Activated CD4-positive, alpha-beta T cell treated with anti-CD3 and anti-CD28 coated beads for 36 hours (primary cell): ENCODE measurements at regions not wholly inside any gene's neighbourhood (a gene's known extent, or its start where the extent isn't known, plus 50 kb on each side); places are given as distances from the start of the nearest gene placed in this dataset.
"Not testable (repeated sequence)": the region's sequence is repeated elsewhere in the genome, so short reads cannot be mapped to it uniquely, and the experiment has no call there.

Experiments
- ATAC-seq: fragments of 200-7000 bp; cut with Tn5 transposase; one replicate; pipeline ENCODE4 v1.10.0; 2021; ENCODE audit warnings: mild to moderate bottlenecking, moderate library complexity
- CTCF ChIA-PET: fragments of 350-600 bp; sonication (Branson Sonifier 250); formaldehyde crosslinking; loops from one replicate; lab custom pipeline; 2021; ENCODE audit warnings: antibody characterized with exemption; lab: Charles Lee
- POLR2A ChIA-PET: fragments of 350-600 bp; sonication (Branson Sonifier 250); formaldehyde crosslinking; loops from one replicate; lab custom pipeline; 2021; ENCODE audit warnings: antibody characterized with exemption, inconsistent platforms; lab: Charles Lee
- DNase-seq: peaks from one replicate; pipeline ENCODE4 v3.0.0-alpha.2; 2020
- H3K27ac Mint-ChIP-seq: one replicate; pipeline ENCODE4 v1.8.0; 2021; ENCODE audit warnings: mixed read lengths
- H3K27me3 Mint-ChIP-seq: one replicate; pipeline ENCODE4 v1.8.0; 2021; ENCODE audit warnings: mixed read lengths
- H3K36me3 Mint-ChIP-seq: one replicate; pipeline ENCODE4 v1.8.0; 2021; ENCODE audit warnings: low read depth, mixed read lengths
- H3K4me1 Mint-ChIP-seq: one replicate; pipeline ENCODE4 v1.8.0; 2021; ENCODE audit warnings: mixed read lengths
- H3K4me3 Mint-ChIP-seq: one replicate; pipeline ENCODE4 v1.8.0; 2021; ENCODE audit warnings: mild to moderate bottlenecking, moderate library complexity, mixed read lengths
- H3K9me3 Mint-ChIP-seq: one replicate; pipeline ENCODE4 v1.8.0; 2021; ENCODE audit warnings: low read depth, mixed read lengths
- intact Hi-C, 2 experiments: fragments of 100-400 bp; cut with DNase I in 1 of 2; cut with micrococcal nuclease in 1 of 2; formaldehyde crosslinking; loops; one replicate each; pipeline versions ENCODE4 v1.14.2 to v1.15.1; 2022 to 2024; cut with DNase I, micrococcal nuclease

DNA sequence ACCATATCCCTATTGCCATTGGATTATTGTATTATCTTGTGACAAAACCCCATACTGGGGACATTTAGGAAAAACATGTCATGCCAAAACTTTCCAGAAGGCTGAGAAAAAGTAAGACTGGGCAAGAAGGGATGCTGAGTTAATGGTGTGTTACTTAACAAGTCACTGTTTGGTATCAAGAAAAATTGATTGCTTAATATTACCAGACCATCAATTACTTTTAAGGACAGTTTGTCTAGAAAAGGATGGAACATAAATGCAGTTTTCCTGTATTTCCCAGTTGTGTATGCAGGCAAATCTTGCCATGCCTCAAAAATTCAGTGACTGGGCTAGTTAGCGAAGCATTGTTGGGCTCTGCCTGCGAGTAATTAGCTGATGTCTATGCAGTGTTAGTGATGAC lies 705.6 kb upstream of the MIR17HG start:
- H3K36me3 Mint-ChIP-seq, result no peaks in the 10 kb centered on the region
- ATAC-seq, result no peak
- peaks cover 7% of the 10 kb centered on the region for H3K9me3 Mint-ChIP-seq
- intact Hi-C loops, result no loop called here
- no peak overlapping the region for H3K4me3 Mint-ChIP-seq
- POLR2A ChIA-PET, result no interaction called here
- CTCF ChIA-PET, result no interaction called here
- no peaks in the 10 kb centered on the region for H3K27me3 Mint-ChIP-seq
- no peaks in the 10 kb centered on the region for H3K4me1 Mint-ChIP-seq
- no peak overlapping the region for H3K27ac Mint-ChIP-seq
- no peak for DNase-seq

DNA sequence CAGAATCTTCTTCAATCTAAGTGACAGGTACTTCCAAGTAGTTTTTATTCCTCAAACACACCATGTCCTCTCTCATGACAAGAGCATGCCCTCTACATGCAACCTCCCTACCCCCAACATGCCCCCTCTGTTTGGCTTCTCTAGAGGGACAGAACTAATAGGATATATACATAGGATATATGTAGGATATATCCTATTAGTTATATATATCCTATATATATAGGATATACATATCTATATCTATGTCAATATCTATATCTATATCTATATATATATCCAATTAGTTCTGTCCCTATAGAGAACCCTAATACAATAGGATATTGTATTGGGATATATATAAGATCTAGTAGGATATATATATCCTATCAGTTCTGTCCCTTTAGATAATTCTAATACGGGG lies 701.9 kb upstream of the MIR17HG start:
- intact Hi-C loops, result no loop called here
- H3K4me3 Mint-ChIP-seq, result no peak overlapping the region
- POLR2A ChIA-PET, result no interaction called here
- no peaks in the 10 kb centered on the region for H3K4me1 Mint-ChIP-seq
- peaks cover 7% of the 10 kb centered on the region for H3K9me3 Mint-ChIP-seq
- CTCF ChIA-PET, result no interaction called here
- no peak overlapping the region for H3K27ac Mint-ChIP-seq
- H3K36me3 Mint-ChIP-seq, result no peaks in the 10 kb centered on the region
- H3K27me3 Mint-ChIP-seq, result no peaks in the 10 kb centered on the region
- DNase-seq (no peak), ATAC-seq (no peak)

DNA sequence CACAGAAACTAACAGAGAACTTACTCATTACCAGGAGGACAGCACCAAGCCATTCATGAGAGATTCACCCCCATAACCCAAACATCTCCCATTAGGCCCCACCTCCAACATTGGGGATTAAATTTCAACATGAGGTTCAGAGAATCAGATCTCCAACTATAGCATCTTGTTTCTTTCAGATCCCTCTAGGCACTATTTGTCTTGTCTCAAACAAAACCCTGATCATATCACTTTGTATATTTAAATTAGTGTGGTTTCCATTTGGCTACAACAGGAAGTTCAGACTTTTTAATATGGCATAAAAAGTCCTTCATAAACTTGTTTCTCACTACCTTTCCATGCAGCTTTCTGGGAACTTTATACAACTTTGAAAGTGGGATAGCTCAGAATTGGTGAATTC lies 699.0 kb upstream of the MIR17HG start:
- ChIA-PET CTCF (no interaction called here), POLR2A (no interaction called here)
- H3K36me3 Mint-ChIP-seq, result peaks cover 3% of the 10 kb centered on the region
- no peaks in the 10 kb centered on the region for H3K27me3 Mint-ChIP-seq
- intact Hi-C loops, result no loop called here
- H3K27ac Mint-ChIP-seq, result no peak overlapping the region
- DNase-seq (no peak), ATAC-seq (no peak)
- no peaks in the 10 kb centered on the region for H3K4me1 Mint-ChIP-seq
- peaks cover 19% of the 10 kb centered on the region for H3K9me3 Mint-ChIP-seq
- H3K4me3 Mint-ChIP-seq, result no peak overlapping the region

DNA sequence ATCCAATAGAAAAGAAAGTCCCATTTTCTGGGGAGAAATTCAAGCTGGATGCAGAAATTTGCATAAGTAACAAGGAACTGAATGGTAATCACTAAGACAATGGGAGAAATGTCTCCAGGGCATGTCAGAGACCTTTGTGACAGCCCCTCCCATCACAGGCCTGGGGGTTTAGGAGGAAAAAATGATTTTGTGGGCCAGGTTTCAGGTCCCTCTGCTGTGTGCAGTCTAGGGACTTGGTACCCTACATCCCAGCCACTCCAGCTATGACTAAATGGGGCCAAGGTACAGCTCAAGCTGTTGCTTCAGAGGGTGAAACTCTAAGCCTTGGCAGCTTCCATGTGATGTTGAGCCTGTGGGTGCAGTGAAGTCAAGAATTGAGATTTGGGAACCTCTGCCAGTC lies 695.5 kb upstream of the MIR17HG start:
- Mint-ChIP-seq H3K36me3 (peaks cover 3% of the 10 kb centered on the region), H3K27me3 (no peaks in the 10 kb centered on the region), H3K4me3 (no peak overlapping the region), H3K4me1 (no peaks in the 10 kb centered on the region), H3K9me3 (peaks cover 15% of the 10 kb centered on the region), H3K27ac (no peak overlapping the region)
- ChIA-PET POLR2A (no interaction called here), CTCF (no interaction called here)
- intact Hi-C loops, result no loop called here
- no peak for DNase-seq
- ATAC-seq, result no peak

DNA sequence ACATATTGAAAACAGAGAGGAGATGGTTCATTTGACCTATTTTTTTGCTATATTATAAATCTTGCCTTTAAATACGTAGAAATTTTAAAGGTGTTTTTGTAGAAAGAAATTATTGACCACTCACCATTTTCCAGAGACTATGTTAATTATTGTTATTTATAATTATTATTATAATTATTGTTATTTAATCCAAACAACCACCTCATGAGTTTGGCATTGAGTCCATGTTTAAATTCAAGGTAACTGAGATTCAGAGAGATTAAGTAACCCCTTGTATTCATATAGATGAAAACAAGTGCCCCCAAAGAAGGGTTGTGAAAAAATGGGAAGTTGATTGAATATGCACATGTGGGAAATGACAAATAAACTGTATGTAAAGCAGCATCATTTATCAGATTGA lies 692.5 kb upstream of the MIR17HG start:
- no peaks in the 10 kb centered on the region for H3K27me3 Mint-ChIP-seq
- intact Hi-C loops, result no loop called here
- CTCF ChIA-PET, result no interaction called here
- POLR2A ChIA-PET, result no interaction called here
- H3K27ac Mint-ChIP-seq, result no peak overlapping the region
- H3K4me3 Mint-ChIP-seq, result no peak overlapping the region
- H3K4me1 Mint-ChIP-seq, result no peaks in the 10 kb centered on the region
- peaks cover 17% of the 10 kb centered on the region for H3K9me3 Mint-ChIP-seq
- H3K36me3 Mint-ChIP-seq, result peaks cover 3% of the 10 kb centered on the region
- DNase-seq, result no peak
- ATAC-seq, result no peak

DNA sequence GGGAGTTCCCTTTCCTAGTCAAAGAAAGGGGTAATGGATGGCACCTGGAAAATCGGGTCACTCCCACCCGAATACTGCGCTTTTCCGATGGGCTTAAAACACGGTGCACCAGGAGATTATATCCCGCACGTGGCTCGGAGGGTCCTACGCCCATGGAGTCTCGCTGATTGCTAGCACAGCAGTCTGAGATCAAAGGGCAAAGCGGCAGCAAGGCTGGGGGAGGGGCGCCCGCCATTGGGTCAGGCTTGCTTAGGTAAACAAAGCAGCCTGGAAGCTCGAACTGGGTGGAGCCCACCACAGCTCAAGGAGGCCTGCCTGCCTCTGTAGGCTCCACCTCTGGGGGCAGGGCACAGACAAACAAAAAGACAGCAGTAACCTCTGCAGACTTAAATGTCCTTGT lies 683.3 kb upstream of the MIR17HG start:
- H3K4me1 Mint-ChIP-seq, H3K27ac Mint-ChIP-seq, H3K27me3 Mint-ChIP-seq, H3K9me3 Mint-ChIP-seq, intact Hi-C loops, H3K4me3 Mint-ChIP-seq, CTCF ChIA-PET, POLR2A ChIA-PET, ATAC-seq, DNase-seq, H3K36me3 Mint-ChIP-seq: not testable (repeated sequence)

DNA sequence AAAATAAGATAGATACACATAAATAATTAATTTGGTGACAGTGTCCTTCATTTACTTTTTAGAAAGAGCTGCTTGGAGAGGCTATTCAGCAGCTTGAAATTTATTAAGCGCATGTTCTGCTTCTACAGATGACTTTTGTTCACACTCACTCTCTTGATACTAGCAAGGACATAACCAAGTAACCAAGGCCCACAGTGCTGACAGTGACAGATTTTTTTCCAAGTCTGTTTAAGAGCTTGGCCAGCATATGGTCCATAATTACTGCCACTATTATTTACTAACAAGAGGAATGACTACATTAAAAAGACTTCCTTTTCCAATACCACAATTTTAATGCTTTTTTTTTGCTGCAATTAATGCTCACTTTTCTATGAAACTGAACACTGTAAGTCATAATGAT lies 673.7 kb upstream of the MIR17HG start:
- ChIA-PET POLR2A (no interaction called here), CTCF (no interaction called here)
- Mint-ChIP-seq H3K36me3 (no peaks in the 10 kb centered on the region), H3K9me3 (no peaks in the 10 kb centered on the region), H3K27me3 (no peaks in the 10 kb centered on the region), H3K4me3 (no peak overlapping the region), H3K4me1 (no peaks in the 10 kb centered on the region), H3K27ac (no peak overlapping the region)
- intact Hi-C loops, result no loop called here
- no peak for ATAC-seq
- no peak for DNase-seq

DNA sequence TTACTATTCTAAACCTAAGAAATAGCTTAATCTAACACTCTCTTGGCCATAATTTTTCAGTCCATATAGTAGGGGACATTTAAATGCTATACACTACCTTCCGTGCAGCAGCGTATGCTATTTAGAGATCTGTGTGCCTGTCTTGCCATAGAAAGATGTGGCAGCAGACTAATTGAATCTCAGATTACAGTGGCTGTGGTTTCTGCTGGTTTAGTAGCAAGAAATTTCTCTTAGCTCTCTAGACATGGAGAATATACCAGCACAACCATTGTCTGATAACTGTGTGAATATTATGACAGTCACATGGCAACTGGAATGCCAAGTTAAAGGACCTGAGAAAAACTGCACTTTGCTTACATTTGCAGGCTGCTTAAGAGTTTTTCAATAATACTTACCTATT lies 672.4 kb upstream of the MIR17HG start:
- no peaks in the 10 kb centered on the region for H3K27me3 Mint-ChIP-seq
- ChIA-PET CTCF (no interaction called here), POLR2A (no interaction called here)
- no peak overlapping the region for H3K4me3 Mint-ChIP-seq
- H3K27ac Mint-ChIP-seq, result no peak overlapping the region
- no peaks in the 10 kb centered on the region for H3K4me1 Mint-ChIP-seq
- intact Hi-C loops, result no loop called here
- H3K9me3 Mint-ChIP-seq, result no peaks in the 10 kb centered on the region
- DNase-seq (no peak), ATAC-seq (no peak)
- no peaks in the 10 kb centered on the region for H3K36me3 Mint-ChIP-seq

DNA sequence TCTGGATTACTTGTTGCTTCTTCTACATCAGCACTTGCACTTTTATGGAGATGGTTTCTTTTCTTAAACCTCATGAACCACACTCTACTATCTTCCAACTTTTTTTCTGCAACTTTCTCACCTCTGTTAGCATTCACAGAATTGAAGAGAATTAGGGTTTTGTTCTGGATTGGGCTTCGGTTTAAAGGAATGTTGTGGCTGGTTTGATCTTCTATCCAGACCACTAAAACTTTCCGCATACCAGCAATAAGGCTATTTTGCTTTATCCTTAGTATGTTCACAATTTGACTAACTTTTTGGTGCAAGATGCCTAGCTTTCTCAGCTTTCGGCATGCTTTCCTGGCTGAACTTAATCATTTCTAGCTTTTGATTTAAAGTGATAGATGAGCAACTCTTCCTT lies 666.7 kb upstream of the MIR17HG start:
- Mint-ChIP-seq H3K27me3 (no peaks in the 10 kb centered on the region), H3K4me1 (no peaks in the 10 kb centered on the region), H3K4me3 (no peak overlapping the region), H3K27ac (no peak overlapping the region), H3K9me3 (no peaks in the 10 kb centered on the region), H3K36me3 (no peaks in the 10 kb centered on the region)
- no peak for DNase-seq
- ATAC-seq, result no peak
- intact Hi-C loops, result no loop called here
- ChIA-PET CTCF (no interaction called here), POLR2A (no interaction called here)

DNA sequence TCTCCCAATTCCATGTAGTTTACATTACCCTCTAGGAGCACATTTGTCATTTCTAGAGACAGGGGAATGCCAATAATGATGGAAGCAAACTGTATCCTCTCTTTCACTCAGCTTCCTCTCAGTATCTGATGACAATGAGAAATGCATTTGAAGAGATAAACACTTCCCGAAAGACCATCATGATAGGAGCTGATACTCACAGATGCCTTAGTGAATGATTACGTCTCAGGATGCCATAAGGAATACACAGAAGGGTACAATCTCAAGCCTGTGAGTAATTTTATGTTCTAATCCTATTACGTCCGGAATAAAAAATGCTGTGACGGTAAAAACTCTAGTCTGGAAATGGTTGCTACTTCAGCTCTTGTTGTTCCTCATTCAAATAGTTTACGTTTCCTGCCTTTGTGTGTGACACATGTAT lies 663.8 kb upstream of the MIR17HG start:
- ATAC-seq, result no peak
- intact Hi-C loops, result no loop called here
- H3K4me3 Mint-ChIP-seq, result no peak overlapping the region
- no peaks in the 10 kb centered on the region for H3K4me1 Mint-ChIP-seq
- no peak overlapping the region for H3K27ac Mint-ChIP-seq
- H3K27me3 Mint-ChIP-seq, result no peaks in the 10 kb centered on the region
- CTCF ChIA-PET, result no interaction called here
- H3K36me3 Mint-ChIP-seq, result no peaks in the 10 kb centered on the region
- POLR2A ChIA-PET, result no interaction called here
- no peak for DNase-seq
- no peaks in the 10 kb centered on the region for H3K9me3 Mint-ChIP-seq

DNA sequence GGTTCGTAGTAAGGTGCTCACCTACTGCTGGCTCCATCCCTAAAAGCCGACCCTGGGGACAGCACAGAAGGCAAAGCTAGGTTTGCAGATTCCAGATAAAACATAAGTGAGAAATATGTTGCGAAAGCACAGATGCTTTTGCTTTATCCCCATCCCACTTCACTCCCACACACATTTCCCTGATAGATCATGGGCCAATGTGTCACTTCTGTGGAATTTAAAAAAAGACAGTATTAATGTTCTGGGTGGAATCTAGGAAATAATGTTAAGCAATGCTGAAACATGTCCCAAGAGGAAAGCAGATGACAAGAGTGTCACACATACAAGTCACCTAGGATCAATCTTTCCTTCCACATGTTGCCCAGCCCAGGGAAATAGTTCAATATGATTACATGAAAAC lies 661.0 kb upstream of the MIR17HG start:
- H3K4me1 Mint-ChIP-seq, result no peaks in the 10 kb centered on the region
- no peaks in the 10 kb centered on the region for H3K36me3 Mint-ChIP-seq
- no peaks in the 10 kb centered on the region for H3K9me3 Mint-ChIP-seq
- intact Hi-C loops, result no loop called here
- DNase-seq, result no peak
- ATAC-seq, result no peak
- H3K4me3 Mint-ChIP-seq, result no peak overlapping the region
- ChIA-PET CTCF (no interaction called here), POLR2A (no interaction called here)
- no peaks in the 10 kb centered on the region for H3K27me3 Mint-ChIP-seq
- H3K27ac Mint-ChIP-seq, result no peak overlapping the region

DNA sequence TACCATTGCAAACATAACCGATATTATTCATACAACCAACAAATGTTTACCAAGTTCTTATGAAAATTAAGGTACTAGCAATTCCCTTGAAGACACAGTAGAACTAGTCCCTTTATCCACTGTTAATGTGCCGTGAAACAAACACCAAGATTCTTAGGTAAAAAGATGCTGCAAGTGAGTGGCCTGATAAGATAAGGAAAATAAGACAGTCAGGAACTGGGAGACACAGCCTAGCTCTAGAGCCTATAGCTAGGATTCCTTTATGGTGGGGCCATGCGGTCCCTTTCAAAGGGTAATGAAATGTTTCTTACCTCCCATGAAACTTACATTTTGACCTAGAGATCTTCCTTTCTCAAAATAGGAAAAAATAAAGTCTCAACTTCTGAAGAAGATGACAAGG lies 658.4 kb upstream of the MIR17HG start:
- POLR2A ChIA-PET, result no interaction called here
- Mint-ChIP-seq H3K27me3 (no peaks in the 10 kb centered on the region), H3K27ac (no peak overlapping the region), H3K4me1 (no peaks in the 10 kb centered on the region), H3K4me3 (no peak overlapping the region), H3K9me3 (no peaks in the 10 kb centered on the region), H3K36me3 (no peaks in the 10 kb centered on the region)
- ATAC-seq (no peak), DNase-seq (no peak)
- intact Hi-C loops, result no loop called here
- CTCF ChIA-PET, result no interaction called here

DNA sequence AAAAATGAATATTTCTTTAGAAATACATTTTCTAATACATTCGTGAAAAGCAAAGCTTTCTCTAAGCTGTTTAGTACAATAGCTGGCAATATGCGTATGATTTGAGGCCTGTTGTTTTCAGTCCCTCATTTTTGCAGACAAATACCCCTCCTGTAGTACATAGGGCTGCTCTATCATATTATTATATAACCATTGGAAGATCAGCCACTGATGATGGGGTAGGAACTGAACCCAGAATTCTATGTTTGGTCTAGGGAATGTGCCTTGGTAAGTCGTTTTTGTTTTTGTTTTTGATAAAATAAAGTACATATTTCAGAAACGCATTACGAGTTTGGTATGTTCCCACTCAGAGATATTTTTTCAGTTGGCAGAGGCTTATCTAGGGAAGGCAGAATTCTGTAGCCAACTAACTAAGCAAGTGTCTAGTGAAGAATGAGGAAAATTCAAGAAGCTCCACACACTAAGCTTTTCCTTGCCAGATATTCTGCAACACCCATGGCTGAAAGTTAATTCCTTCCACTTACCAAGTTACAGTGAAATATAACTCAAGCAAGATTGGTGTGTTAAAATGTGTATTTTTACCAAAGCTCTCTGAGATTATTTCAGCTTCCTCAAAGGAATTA lies 656.9 kb upstream of the MIR17HG start:
- no peak overlapping the region for H3K4me3 Mint-ChIP-seq
- no peaks in the 10 kb centered on the region for H3K27me3 Mint-ChIP-seq
- no peaks in the 10 kb centered on the region for H3K36me3 Mint-ChIP-seq
- no peaks in the 10 kb centered on the region for H3K9me3 Mint-ChIP-seq
- no peaks in the 10 kb centered on the region for H3K4me1 Mint-ChIP-seq
- H3K27ac Mint-ChIP-seq, result no peak overlapping the region
- intact Hi-C loops, result no loop called here
- DNase-seq (no peak), ATAC-seq (no peak)
- ChIA-PET POLR2A (no interaction called here), CTCF (no interaction called here)
